ENCODE measurements at regions not wholly inside any gene's neighbourhood (a gene's known extent, or its start where the extent isn't known, plus 50 kb on each side); places are given as distances from the start of the nearest gene placed in this dataset.

- H2BK120ac ChIP-seq (replicated peaks; ENCODE audit: low read depth, low read length) = no peak overlapping the region
- DNase-seq (ENCODE audit: low read depth in 1 of 2, low spot score in 2 of 2) (no peak), FAIRE-seq (no peak)
- H2AFZ ChIP-seq (ENCODE audit: low read length) = no peak overlapping the region
- H3K36me3 ChIP-seq (ENCODE audit: control insufficient read depth in 2 of 4, insufficient read depth in 4 of 4, low read length in 3 of 4) = no peaks in the 10 kb centered on the region
- no peak overlapping the region for H3K4me3 ChIP-seq (ENCODE audit: extremely low read depth in 1 of 4, insufficient read depth in 2 of 4, low read depth in 3 of 4, low read length in 4 of 4)
- 96% methylated on average over 4 of the region's 4 CpGs; no CpG with 5 or more reads in 1 of the 2 experiments for WGBS, 2 experiments (ENCODE audit: extremely low coverage in 1 of 2, insufficient coverage in 1 of 2, insufficient read length in 1 of 2, insufficient replicate concordance in 2 of 2, low coverage in 1 of 2, low lambda C conversion rate in 2 of 2, missing lambda C conversion rate in 1 of 2)
- no peak overlapping the region for H2AK5ac ChIP-seq (ENCODE audit: low read depth, low read length)
- H3K9ac ChIP-seq (replicated peaks in 1 of 4; ENCODE audit: extremely low read depth in 1 of 4, low read depth in 3 of 4, low read length in 3 of 4) = no peak overlapping the region
- peaks cover 0 to 2% (median under 1%) of the 10 kb centered on the region in 4 experiments; a peak in 2 of 7 replicates for H3K27me3 ChIP-seq (replicated peaks in 1 of 4; ENCODE audit: control insufficient read depth in 3 of 4, extremely low read depth in 1 of 4, insufficient read depth in 3 of 4, low read length in 3 of 4)
- H3K23me2 ChIP-seq (ENCODE audit: low read depth, low read length) = no peaks in the 10 kb centered on the region; the same call in 1 of the 2 replicates
- no peak overlapping the region for H2BK5ac ChIP-seq (ENCODE audit: low read depth, low read length)
- ChIA-PET CTCF (ENCODE audit: partially characterized antibody) (interaction anchor here (0.5 to 2.5 kb wide), 5 partner anchors 9 to 75 kb away, joined by 3 to 7 read pairs (median 3); no protein-coding TSS in a partner anchor), POLR2A (ENCODE audit: partially characterized antibody) (no interaction called here)
- H3K23ac ChIP-seq (ENCODE audit: insufficient read length) = no peak overlapping the region
- no peaks in the 10 kb centered on the region for H4K20me1 ChIP-seq (replicated peaks in 1 of 2; ENCODE audit: control insufficient read depth in 1 of 2, insufficient read depth in 2 of 2, low read length in 2 of 2)
- H4K8ac ChIP-seq (ENCODE audit: extremely low read depth, insufficient read depth, low read length) = no peak overlapping the region
- H3K79me1 ChIP-seq (ENCODE audit: low read depth, low read length) = no peaks in the 10 kb centered on the region
- no peak overlapping the region; the same call in 1 of the 2 replicates for H2BK20ac ChIP-seq (ENCODE audit: low read length)
- H3K27ac ChIP-seq (ENCODE audit: low read depth, low read length) = no peak overlapping the region
- no peak overlapping the region for H3K14ac ChIP-seq (ENCODE audit: insufficient read length)
- no peak overlapping the region for H2BK15ac ChIP-seq (ENCODE audit: low read length)
- no peak overlapping the region for H4K5ac ChIP-seq (ENCODE audit: insufficient read length, low read depth, low read length)
- H3K4ac ChIP-seq (replicated peaks; ENCODE audit: insufficient read length, low read depth, low read length) = no peak overlapping the region
- H2BK12ac ChIP-seq (ENCODE audit: low read depth, low read length) = no peak overlapping the region
- H3K18ac ChIP-seq (ENCODE audit: extremely low read depth, low read length) = no peak overlapping the region
- H3K79me2 ChIP-seq (ENCODE audit: control insufficient read depth in 1 of 2, insufficient read depth in 2 of 2, low read length in 2 of 2) = no peaks in the 10 kb centered on the region
- TF ChIP-seq ASH2L (IDR thresholded peaks at IDR 0.05; ENCODE audit: low read length) = peak; percentile 36
- TF ChIP-seq GTF2F1 (IDR thresholded peaks at IDR 0.05; ENCODE audit: borderline replicate concordance, low read depth, low read length) = no peak
- peak; percentile 28; the same call in 1 of the 2 replicates for TF ChIP-seq MAX (IDR thresholded peaks at IDR 0.05)
- H3K4me1 ChIP-seq (replicated peaks in 1 of 4; ENCODE audit: control insufficient read depth in 3 of 4, insufficient read depth in 4 of 4, low read length in 3 of 4) = peaks cover 2 to 13% (median 5%) of the 10 kb centered on the region in 4 experiments; a peak in 6 of 7 replicates
- H3K56ac ChIP-seq (replicated peaks; ENCODE audit: insufficient read length, low read depth, low read length) = no peak overlapping the region
- H3K4me2 ChIP-seq (ENCODE audit: insufficient read depth in 1 of 2, low read depth in 2 of 2, low read length in 2 of 2) = no peak overlapping the region
- H4K91ac ChIP-seq (replicated peaks; ENCODE audit: insufficient read length, low read length) = no peak overlapping the region
- H3K9me3 ChIP-seq (ENCODE audit: insufficient read depth in 2 of 2, low read depth in 1 of 2, low read length in 1 of 2) = no peaks in the 10 kb centered on the region
Observed at GRCh38 chr5:61734001-61734400, 401.9 kb downstream of the ZSWIM6 start.
